MM.1S (cell line): ENCODE measurements at regions not wholly inside any gene's neighbourhood (a gene's known extent, or its start where the extent isn't known, plus 50 kb on each side); places are given as distances from the start of the nearest gene placed in this dataset.

Experiments
- EZH2phosphoT487 ChIP-seq: fragments of 300-600 bp; sonication (generic); IDR thresholded peaks from 2 replicates; pipeline ENCODE4 v1.6.1; 2018; ENCODE audit warnings: antibody characterized with exemption, low read length
- TF ChIP-seq, protein P1 (sequence below): fragments of 300-600 bp; sonication (generic); IDR thresholded peaks from 2 replicates; pipeline ENCODE4 v1.5.1; 2016; ENCODE audit warnings: antibody characterized with exemption, low read length, mixed read lengths

DNA sequence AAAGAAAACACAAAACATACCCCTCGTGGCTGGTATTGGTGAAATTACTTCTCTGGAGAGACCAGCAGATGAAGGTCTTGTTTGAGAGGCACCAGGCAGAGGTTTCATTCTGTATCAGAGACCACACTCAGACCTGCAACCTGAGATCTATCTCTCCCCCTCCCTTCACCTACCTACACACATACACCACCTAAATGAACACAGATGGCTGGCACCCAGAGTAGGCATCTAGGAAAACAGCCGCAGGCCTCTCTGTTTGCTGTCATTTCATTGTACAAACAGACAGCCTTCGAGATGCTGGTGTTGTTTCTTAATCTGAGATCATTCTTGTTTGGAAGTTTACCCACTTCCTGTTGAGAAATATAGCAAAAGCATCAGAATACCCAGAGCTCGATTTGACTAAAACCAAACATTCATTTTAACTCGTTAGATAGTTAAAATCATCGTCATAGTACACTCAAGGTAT, 173.9 kb upstream of the SLC25A13 start:
- no peak for TF ChIP-seq EZH2phosphoT487
- TF ChIP-seq, protein P1, sequence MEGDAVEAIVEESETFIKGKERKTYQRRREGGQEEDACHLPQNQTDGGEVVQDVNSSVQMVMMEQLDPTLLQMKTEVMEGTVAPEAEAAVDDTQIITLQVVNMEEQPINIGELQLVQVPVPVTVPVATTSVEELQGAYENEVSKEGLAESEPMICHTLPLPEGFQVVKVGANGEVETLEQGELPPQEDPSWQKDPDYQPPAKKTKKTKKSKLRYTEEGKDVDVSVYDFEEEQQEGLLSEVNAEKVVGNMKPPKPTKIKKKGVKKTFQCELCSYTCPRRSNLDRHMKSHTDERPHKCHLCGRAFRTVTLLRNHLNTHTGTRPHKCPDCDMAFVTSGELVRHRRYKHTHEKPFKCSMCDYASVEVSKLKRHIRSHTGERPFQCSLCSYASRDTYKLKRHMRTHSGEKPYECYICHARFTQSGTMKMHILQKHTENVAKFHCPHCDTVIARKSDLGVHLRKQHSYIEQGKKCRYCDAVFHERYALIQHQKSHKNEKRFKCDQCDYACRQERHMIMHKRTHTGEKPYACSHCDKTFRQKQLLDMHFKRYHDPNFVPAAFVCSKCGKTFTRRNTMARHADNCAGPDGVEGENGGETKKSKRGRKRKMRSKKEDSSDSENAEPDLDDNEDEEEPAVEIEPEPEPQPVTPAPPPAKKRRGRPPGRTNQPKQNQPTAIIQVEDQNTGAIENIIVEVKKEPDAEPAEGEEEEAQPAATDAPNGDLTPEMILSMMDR: no peak
